ENCODE measurements at regions not wholly inside any gene's neighbourhood (a gene's known extent, or its start where the extent isn't known, plus 50 kb on each side); places are given as distances from the start of the nearest gene placed in this dataset.

- in situ Hi-C loops (cut with HindIII; ENCODE audit: low pct_unique_long_range_greater_than_20kb, low sequenced_read_pairs) = no loop called here
- H3K36me3 ChIP-seq (ENCODE audit: control insufficient read depth, insufficient read depth, low read length) = no peaks in the 10 kb centered on the region
- no TSS peak for BruUV-seq (replicated peaks)
- DNase-seq (ENCODE audit: low read depth, low spot score) = no peak
- TF ChIP-seq POLR2AphosphoS5 (IDR thresholded peaks at IDR 0.05; ENCODE audit: low read depth, low read length) (no peak), REST (IDR thresholded peaks at IDR 0.05; ENCODE audit: insufficient read depth in 1 of 2, low read depth in 2 of 2, low read length in 1 of 2) (no peak), TCF7L2 (IDR thresholded peaks at IDR 0.05; ENCODE audit: low read depth, low read length) (no peak), SIN3A (IDR thresholded peaks at IDR 0.05; ENCODE audit: borderline replicate concordance, insufficient read depth, low read depth, low read length) (no peak)
- TF ChIP-seq, protein P1, sequence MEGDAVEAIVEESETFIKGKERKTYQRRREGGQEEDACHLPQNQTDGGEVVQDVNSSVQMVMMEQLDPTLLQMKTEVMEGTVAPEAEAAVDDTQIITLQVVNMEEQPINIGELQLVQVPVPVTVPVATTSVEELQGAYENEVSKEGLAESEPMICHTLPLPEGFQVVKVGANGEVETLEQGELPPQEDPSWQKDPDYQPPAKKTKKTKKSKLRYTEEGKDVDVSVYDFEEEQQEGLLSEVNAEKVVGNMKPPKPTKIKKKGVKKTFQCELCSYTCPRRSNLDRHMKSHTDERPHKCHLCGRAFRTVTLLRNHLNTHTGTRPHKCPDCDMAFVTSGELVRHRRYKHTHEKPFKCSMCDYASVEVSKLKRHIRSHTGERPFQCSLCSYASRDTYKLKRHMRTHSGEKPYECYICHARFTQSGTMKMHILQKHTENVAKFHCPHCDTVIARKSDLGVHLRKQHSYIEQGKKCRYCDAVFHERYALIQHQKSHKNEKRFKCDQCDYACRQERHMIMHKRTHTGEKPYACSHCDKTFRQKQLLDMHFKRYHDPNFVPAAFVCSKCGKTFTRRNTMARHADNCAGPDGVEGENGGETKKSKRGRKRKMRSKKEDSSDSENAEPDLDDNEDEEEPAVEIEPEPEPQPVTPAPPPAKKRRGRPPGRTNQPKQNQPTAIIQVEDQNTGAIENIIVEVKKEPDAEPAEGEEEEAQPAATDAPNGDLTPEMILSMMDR (IDR thresholded peaks at IDR 0.05) = no peak
- H3K9me3 ChIP-seq (ENCODE audit: control insufficient read depth, insufficient read depth, low read depth, low read length) = no peaks in the 10 kb centered on the region
- no peak for ATAC-seq
- POLR2A ChIA-PET = no interaction called here
- no peaks in the 10 kb centered on the region for H3K4me1 ChIP-seq (ENCODE audit: control insufficient read depth, insufficient read depth, low read length)
- CTCF ChIA-PET = no interaction called here
- intact Hi-C loops (cut with micrococcal nuclease; ENCODE audit: unreplicated experiment) = no loop called here
- no peaks in the 10 kb centered on the region for H3K27me3 ChIP-seq (ENCODE audit: control insufficient read depth, insufficient read depth, low read length)
- H3K4me3 ChIP-seq (ENCODE audit: low read depth in 2 of 2, low read length in 2 of 2) = no peak overlapping the region
- no peak overlapping the region for H3K27ac ChIP-seq (ENCODE audit: low read length)
Measured at GRCh38 chr7:93757426-93757825, 133.1 kb downstream of the TFPI2 start.

DNA sequence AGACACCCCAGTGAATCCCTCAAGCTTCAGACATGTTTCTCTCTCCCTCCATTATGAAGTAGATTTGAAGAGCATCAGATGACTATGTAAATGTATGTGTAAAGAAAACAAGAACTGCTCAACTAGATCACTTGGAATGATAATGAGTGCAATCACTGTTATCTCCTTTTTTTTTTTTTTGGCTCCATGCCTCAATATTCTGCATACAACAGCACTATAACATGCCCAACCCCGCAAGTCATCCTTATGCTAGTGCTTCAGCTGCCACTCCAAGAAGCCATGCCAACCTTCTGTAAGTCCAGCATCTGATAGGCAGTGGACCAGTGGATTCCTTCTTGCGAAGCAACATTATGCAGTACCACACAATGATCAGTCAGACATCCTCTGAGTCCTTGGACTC is 133.7 kb downstream of the TFPI2 start:
- Histone ChIP-seq H3K36me3 (ENCODE audit: control insufficient read depth, insufficient read depth, low read length) (no peaks in the 10 kb centered on the region), H3K4me3 (ENCODE audit: low read depth in 2 of 2, low read length in 2 of 2) (no peak overlapping the region), H3K9me3 (ENCODE audit: control insufficient read depth, insufficient read depth, low read depth, low read length) (no peaks in the 10 kb centered on the region), H3K27ac (ENCODE audit: low read length) (no peak overlapping the region), H3K27me3 (ENCODE audit: control insufficient read depth, insufficient read depth, low read length) (no peaks in the 10 kb centered on the region), H3K4me1 (ENCODE audit: control insufficient read depth, insufficient read depth, low read length) (no peaks in the 10 kb centered on the region)
- BruUV-seq (replicated peaks) = no TSS peak
- ChIA-PET CTCF (no interaction called here), POLR2A (no interaction called here)
- DNase-seq (ENCODE audit: low read depth, low spot score) (no peak), ATAC-seq (no peak)
- TF ChIP-seq, protein P1 (IDR thresholded peaks at IDR 0.05) = no peak
- no peak for TF ChIP-seq REST (IDR thresholded peaks at IDR 0.05; ENCODE audit: insufficient read depth in 1 of 2, low read depth in 2 of 2, low read length in 1 of 2)
- TF ChIP-seq POLR2AphosphoS5 (IDR thresholded peaks at IDR 0.05; ENCODE audit: low read depth, low read length) = no peak
- no peak for TF ChIP-seq SIN3A (IDR thresholded peaks at IDR 0.05; ENCODE audit: borderline replicate concordance, insufficient read depth, low read depth, low read length)
- no peak for TF ChIP-seq TCF7L2 (IDR thresholded peaks at IDR 0.05; ENCODE audit: low read depth, low read length)
- intact Hi-C loops (cut with micrococcal nuclease; ENCODE audit: unreplicated experiment) = no loop called here
- in situ Hi-C loops (cut with HindIII; ENCODE audit: low pct_unique_long_range_greater_than_20kb, low sequenced_read_pairs) = no loop called here
